GM19351 (cell line): ENCODE measurements at regions not wholly inside any gene's neighbourhood (a gene's known extent, or its start where the extent isn't known, plus 50 kb on each side); places are given as distances from the start of the nearest gene placed in this dataset.

Experiments used
- ATAC-seq: cut with Tn5 transposase; IDR thresholded peaks from one replicate; pipeline ENCODE4 v1.9.1; 2021; ENCODE audit warnings: mild to moderate bottlenecking, moderate library complexity; ENCODE audit not compliant: unreplicated experiment

GRCh38 chr3:147575391-147575790 is 166.2 kb downstream of the ZIC1 start:
- ATAC-seq = no peak

- no peak for ATAC-seq
Observed at GRCh38 chr3:147582642-147583041, 173.5 kb downstream of the ZIC1 start.

GRCh38 chr3:147589016-147589415 is 179.9 kb downstream of the ZIC1 start:
- no peak for ATAC-seq

- ATAC-seq = no peak
Observed at GRCh38 chr3:147604136-147604535, 195.0 kb downstream of the ZIC1 start.

DNA sequence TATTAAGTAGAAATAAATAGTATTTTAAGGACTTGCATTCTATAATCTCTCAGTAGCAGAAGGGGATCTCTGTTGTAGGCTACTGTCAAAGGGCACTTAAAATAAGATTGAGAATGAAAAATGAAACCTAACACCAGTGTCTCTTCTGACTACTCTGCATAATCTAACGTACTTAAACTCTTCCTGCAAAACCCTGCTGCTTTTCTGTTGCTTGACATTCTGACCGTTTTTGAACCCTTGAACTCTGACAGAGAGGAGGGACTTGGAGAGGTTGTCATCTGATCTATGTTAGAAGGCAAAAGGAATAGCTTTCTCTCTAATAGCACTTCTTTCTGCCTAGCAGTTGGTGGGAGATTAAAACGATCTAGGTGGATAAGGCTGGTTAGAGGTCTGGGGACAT is 204.6 kb downstream of the ZIC1 start:
- peak; percentile 61 for ATAC-seq

GRCh38 chr3:147614210-147614609 is 205.0 kb downstream of the ZIC1 start:
- no peak for ATAC-seq

GRCh38 chr3:147615035-147615434 is 205.9 kb downstream of the ZIC1 start:
- ATAC-seq = no peak

- no peak for ATAC-seq
Observed at GRCh38 chr3:147616998-147617619, 207.9 kb downstream of the ZIC1 start.

DNA sequence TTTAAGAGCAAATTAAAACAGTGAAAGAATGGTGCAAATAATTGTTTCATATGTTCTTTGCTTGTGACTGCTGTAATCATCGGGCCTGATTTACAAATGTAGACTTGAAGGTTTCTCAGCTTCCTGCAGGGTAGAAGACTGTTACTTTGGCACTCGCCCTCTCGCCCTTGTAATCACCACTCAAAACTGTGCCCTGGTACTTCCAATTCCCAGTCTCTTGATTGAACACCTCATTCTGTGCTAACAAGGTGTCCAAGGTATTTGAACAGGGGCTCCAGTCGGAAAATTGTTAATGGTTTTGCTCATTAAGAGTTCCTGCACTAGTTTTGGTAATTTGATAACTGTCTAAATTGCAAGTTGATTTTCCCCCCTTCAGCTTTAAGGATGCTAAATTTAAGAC is 209.5 kb downstream of the ZIC1 start:
- ATAC-seq = no peak

DNA sequence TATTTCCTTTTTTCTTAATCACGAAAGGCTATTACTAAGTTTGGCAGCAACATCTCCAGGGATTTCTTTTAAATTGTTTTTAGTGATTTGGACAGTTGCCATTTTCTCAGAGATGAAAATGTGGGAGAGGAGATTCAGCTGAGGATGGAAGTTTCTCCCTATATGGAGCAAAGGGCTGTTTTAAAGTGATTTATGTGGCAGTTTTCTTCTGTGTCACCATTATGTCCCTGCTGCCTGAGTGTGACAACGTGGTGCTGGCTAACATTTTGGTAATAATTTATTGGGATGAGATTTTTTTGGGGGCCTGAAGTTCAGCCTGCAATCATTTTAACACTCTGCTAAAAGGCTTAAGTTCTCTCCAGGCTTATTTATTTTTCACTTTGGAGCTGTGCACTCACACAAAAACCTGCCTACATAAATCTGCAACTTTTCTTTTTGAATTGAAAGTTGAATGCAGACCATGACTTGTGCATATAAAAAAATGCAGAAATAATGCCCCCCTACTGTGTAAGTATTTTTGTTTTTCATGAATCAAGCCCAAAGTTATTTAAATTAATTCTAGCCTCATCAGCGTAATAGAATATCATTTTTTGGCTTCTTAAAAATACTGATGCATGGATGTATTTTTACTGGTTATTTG is 210.9 kb downstream of the ZIC1 start:
- ATAC-seq = no peak

DNA sequence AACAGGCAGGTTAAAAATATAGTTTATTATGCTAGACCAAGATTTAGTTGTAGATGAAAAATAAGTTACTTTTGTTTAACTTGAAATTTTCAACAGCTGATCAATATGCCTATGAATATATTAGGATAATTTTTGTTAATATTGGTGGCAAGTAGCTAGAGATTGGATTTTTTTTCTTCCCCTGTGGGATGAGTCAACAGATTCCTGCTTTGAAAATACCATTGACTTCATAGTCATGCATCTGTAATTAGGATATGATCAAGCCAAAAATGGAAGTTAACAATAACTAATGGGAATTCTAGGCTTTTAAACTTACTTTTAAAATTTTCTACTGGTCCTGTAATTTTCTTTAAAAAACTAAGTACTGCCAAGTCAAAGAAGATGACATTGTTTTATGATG is 211.7 kb downstream of the ZIC1 start:
- ATAC-seq = no peak

GRCh38 chr3:147630921-147631415 is 221.8 kb downstream of the ZIC1 start:
- ATAC-seq = no peak

GRCh38 chr3:147640781-147641180 is 231.6 kb downstream of the ZIC1 start:
- ATAC-seq = no peak

DNA sequence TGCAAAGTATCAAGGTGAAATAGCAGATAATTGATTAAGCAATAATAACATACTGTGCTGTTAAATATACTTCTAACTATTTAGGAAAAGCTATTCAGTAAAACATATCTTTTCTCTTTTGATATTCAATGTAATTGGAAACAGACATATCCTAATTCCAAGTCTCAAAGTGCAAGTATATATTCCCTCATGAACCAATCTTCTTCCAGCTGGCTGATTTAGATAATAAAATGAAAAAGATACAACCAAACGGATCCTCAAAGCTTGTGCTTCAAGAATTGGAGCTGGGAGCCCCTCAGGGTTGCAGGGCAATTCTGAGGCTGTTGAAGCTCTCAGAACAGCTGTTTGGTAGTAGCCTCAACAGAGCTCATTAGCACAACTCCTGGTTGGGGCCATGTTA is 236.6 kb downstream of the ZIC1 start:
- no peak for ATAC-seq

GRCh38 chr3:147649475-147649874 is 240.3 kb downstream of the ZIC1 start:
- ATAC-seq = no peak

- ATAC-seq = no peak
Observed at GRCh38 chr3:147651107-147651778, 242.1 kb downstream of the ZIC1 start.

DNA sequence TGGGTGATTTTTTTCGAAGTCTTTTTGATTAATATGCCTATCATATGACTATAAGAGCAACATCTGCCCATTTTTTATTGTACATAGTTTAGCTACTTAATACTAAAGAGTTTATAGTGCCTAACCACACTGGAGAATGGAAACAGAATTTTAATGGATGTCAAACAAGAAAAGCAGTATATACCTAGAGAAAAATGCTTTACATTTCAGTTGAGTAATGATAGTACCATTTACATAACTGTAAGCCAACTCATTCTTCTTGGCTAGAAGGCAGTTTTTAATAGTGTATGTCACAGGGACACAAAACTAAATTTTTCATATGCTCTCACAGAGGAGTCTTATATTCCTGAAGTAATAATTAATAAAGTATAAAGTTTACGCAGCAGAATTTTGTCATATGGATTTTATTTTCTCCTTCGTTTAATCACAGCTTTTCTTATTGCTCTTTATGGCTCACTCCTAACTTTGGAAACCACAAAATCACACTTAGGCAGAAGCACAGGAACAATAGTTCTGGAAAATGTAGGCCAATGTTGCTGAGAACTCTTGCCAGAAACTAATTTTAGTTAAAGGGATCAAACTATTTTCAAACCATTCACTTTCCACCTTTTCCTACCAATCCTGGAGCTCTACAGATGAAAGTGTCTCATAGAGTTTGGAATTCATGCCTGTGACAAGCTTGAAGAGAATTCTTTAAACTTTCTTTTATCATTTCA is 243.6 kb downstream of the ZIC1 start:
- no peak for ATAC-seq

- no peak for ATAC-seq
Observed at GRCh38 chr3:147653367-147653923, 244.3 kb downstream of the ZIC1 start.

DNA sequence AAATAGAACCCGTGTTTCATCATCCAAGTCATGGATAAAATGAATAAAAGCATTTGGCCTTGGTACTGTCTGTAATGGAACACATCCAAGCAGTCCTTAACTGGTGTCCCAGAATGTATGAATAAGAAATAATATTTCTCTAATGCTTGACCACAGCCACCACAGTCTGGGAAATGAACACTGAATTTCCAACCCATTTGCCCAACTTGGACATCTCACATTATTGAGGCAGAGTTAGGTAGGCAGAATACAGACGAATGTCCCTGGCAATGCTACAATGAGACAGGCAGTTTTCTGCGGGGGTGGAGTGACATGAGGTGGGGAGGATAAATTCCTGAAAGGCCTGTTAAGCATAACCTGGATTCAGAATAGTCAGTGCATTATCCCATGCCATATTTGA is 245.7 kb downstream of the ZIC1 start:
- ATAC-seq = no peak

DNA sequence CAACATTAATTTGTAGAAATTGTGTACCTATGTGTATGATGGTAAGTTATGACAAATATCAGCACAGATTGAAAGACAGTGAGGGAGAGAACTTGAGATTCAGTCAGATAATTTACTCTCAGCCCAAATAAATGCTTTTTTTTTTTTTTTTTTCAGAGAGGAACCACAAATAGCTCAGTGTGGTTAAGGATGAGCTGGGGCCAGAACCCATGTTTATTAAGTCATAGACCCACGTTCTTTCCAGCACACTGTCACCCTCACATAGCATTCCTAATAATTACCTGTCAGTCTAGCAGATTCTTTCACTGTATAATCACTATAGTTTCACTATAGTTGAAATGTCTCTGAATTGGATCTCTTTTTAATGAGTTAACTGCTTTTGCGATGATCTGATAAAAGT is 246.1 kb downstream of the ZIC1 start:
- no peak for ATAC-seq

DNA sequence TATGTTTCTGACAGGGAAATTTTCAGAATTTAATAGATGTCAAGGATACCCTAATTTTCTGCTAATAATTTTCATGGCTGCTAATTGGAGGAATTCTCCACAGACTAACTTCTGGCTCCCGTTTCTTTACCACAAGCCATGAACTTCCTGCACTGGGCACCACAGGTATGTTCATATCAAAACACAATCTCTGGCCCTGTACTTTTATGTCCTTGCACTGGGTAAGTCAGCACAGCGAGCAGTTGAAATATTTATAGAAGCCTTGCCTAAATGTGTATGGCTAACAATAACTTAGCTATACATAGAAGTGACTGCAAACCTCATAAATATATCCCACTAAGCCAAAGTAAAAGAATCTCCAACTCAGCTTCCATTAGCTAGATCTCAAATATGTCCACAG is 246.9 kb downstream of the ZIC1 start:
- ATAC-seq = no peak
